Activated B cell treated with CpG ODN at 0.5 μM for 24 hours (primary cell): ENCODE measurements at regions not wholly inside any gene's neighbourhood (a gene's known extent, or its start where the extent isn't known, plus 50 kb on each side); places are given as distances from the start of the nearest gene placed in this dataset.

Experiments used
- ATAC-seq: fragments of 200-7000 bp; cut with Tn5 transposase; one replicate; pipeline ENCODE4 v1.10.0; 2021; ENCODE audit warnings: low read depth, mild to moderate bottlenecking, moderate library complexity
- CTCF ChIA-PET: fragments of 350-600 bp; sonication (Branson Sonifier 250); formaldehyde crosslinking; loops from one replicate; lab custom pipeline; 2021; ENCODE audit warnings: antibody characterized with exemption; lab: Charles Lee
- POLR2A ChIA-PET: fragments of 350-600 bp; sonication (Branson Sonifier 250); formaldehyde crosslinking; loops from one replicate; lab custom pipeline; 2021; ENCODE audit warnings: antibody characterized with exemption; lab: Charles Lee
- DNase-seq: peaks from one replicate; pipeline ENCODE4 v3.0.0; 2022
- H3K27ac Mint-ChIP-seq: one replicate; pipeline ENCODE4 v1.8.0; 2020; ENCODE audit warnings: mixed read lengths
- H3K27me3 Mint-ChIP-seq: one replicate; pipeline ENCODE4 v1.8.0; 2021; ENCODE audit warnings: mixed read lengths
- H3K36me3 Mint-ChIP-seq: one replicate; pipeline ENCODE4 v1.8.0; 2021; ENCODE audit warnings: low read depth, mixed read lengths
- H3K4me1 Mint-ChIP-seq: one replicate; pipeline ENCODE4 v1.8.0; 2021; ENCODE audit warnings: mixed read lengths
- H3K4me3 Mint-ChIP-seq: one replicate; pipeline ENCODE4 v1.8.0; 2020; ENCODE audit warnings: mild to moderate bottlenecking, mixed read lengths
- H3K9me3 Mint-ChIP-seq: one replicate; pipeline ENCODE4 v1.8.0; 2020; ENCODE audit warnings: mixed read lengths
- intact Hi-C: fragments of 100-400 bp; cut with micrococcal nuclease; formaldehyde crosslinking; loops from one replicate; pipeline ENCODE4 v1.15.1; 2024
- TF ChIP-seq, protein P1 (sequence below): fragments of 200-600 bp; IDR thresholded peaks from one replicate; pipeline ENCODE4 v1.8.0; 2022; ENCODE audit warnings: antibody characterized with exemption, mild to moderate bottlenecking

DNA sequence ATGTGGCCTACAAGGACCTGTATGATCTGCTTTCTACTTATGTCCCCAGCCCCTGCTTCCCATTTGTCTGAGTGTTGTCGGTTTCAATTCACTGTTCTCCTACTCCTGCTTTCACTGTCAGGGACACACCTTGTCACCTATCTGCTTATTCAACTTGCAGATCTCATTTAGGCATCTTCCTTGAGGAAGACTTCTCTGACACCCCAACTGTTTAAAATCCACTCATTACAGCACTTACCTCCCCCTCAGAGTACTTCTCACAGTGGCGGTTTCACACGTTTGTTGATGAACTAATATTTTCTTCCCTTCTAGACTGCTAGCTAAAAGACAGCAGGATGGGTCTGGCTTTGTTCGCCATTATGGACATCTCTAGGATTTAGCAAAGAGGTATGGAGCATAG is 279.9 kb upstream of the TET2 start:
- ATAC-seq (no peak), DNase-seq (no peak)
- ChIA-PET POLR2A (no interaction called here), CTCF (no interaction called here)
- intact Hi-C loops, result no loop called here
- Mint-ChIP-seq H3K4me1 (peaks cover 11% of the 10 kb centered on the region), H3K27me3 (no peaks in the 10 kb centered on the region), H3K4me3 (no peak overlapping the region), H3K9me3 (no peaks in the 10 kb centered on the region), H3K36me3 (no peaks in the 10 kb centered on the region), H3K27ac (no peak overlapping the region)
- TF ChIP-seq, protein P1, sequence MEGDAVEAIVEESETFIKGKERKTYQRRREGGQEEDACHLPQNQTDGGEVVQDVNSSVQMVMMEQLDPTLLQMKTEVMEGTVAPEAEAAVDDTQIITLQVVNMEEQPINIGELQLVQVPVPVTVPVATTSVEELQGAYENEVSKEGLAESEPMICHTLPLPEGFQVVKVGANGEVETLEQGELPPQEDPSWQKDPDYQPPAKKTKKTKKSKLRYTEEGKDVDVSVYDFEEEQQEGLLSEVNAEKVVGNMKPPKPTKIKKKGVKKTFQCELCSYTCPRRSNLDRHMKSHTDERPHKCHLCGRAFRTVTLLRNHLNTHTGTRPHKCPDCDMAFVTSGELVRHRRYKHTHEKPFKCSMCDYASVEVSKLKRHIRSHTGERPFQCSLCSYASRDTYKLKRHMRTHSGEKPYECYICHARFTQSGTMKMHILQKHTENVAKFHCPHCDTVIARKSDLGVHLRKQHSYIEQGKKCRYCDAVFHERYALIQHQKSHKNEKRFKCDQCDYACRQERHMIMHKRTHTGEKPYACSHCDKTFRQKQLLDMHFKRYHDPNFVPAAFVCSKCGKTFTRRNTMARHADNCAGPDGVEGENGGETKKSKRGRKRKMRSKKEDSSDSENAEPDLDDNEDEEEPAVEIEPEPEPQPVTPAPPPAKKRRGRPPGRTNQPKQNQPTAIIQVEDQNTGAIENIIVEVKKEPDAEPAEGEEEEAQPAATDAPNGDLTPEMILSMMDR, result no peak

DNA sequence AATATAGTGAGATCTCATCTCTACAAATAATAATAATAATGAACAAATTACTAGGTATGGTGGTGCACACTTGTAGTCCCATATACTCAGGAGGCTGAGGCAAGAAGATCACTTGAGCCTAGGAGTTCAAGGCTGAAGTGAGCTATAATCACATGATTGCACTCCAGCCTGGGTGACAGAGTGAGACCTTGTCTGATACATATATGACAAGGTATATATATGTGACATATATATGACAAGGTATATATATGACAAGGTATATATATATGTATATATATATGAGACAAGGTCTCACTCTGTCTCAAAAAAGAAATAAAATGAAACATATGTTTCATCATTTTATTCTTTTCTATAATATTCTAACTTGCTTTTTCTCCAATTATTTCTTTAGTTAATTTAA is 278.1 kb upstream of the TET2 start:
- Mint-ChIP-seq H3K4me1 (peaks cover 11% of the 10 kb centered on the region), H3K27me3 (no peaks in the 10 kb centered on the region), H3K27ac (no peak overlapping the region), H3K4me3 (no peak overlapping the region), H3K36me3 (no peaks in the 10 kb centered on the region), H3K9me3 (no peaks in the 10 kb centered on the region)
- CTCF ChIA-PET, result interaction anchor here (0.6 kb wide), 1 partner anchor 1741 kb away, joined by 3 read pairs; no protein-coding TSS in a partner anchor
- POLR2A ChIA-PET, result no interaction called here
- intact Hi-C loops, result no loop called here
- TF ChIP-seq, protein P1, result no peak
- DNase-seq, result no peak
- no peak for ATAC-seq

DNA sequence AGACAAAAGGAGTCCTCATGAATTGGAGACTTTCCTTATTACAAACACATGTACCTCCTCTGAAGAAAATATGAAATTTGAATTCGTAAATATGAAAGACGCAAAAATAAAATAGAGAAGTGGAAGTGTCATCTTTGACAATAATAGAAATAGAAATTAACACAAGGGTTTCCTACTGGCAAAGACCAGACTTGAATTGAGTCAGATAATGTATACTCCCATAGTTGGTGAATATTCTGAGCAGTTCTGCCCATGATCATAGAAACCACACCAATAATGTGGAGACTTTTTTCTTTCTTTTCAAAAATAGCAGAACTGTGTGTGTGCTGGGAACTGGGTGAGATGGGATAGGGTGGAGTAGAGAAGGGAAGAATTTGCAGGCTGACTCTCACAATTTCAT is 277.7 kb upstream of the TET2 start:
- no peaks in the 10 kb centered on the region for H3K9me3 Mint-ChIP-seq
- ChIA-PET POLR2A (no interaction called here), CTCF (interaction anchor here (0.6 kb wide), 1 partner anchor 1742 kb away, joined by 3 read pairs; no protein-coding TSS in a partner anchor)
- no peak overlapping the region for H3K27ac Mint-ChIP-seq
- intact Hi-C loops, result no loop called here
- no peak overlapping the region for H3K4me3 Mint-ChIP-seq
- H3K27me3 Mint-ChIP-seq, result no peaks in the 10 kb centered on the region
- H3K4me1 Mint-ChIP-seq, result peaks cover 11% of the 10 kb centered on the region
- TF ChIP-seq, protein P1, result no peak
- DNase-seq (no peak), ATAC-seq (no peak)
- no peaks in the 10 kb centered on the region for H3K36me3 Mint-ChIP-seq

DNA sequence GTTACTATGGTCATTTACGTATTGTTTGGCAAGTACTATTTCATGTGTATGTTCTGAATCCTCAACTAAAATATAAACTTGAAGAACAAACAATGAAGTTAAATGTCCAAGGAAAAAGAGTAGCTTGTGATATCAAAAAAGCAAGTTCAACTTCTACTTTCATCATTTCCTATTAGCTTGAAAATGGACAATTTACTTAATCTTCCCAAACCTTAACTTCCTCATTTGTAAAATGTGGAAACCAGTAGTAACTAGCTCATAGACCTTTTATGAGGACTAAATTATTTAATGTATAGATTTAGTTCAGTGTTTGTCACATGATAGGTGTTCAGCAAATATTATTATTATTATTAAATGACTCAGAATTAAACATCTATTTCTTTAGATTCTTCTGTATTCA is 276.8 kb upstream of the TET2 start:
- H3K4me1 Mint-ChIP-seq, result peaks cover 11% of the 10 kb centered on the region
- ATAC-seq (no peak), DNase-seq (no peak)
- H3K27ac Mint-ChIP-seq, result no peak overlapping the region
- H3K27me3 Mint-ChIP-seq, result no peaks in the 10 kb centered on the region
- H3K4me3 Mint-ChIP-seq, result no peak overlapping the region
- intact Hi-C loops, result no loop called here
- ChIA-PET CTCF (no interaction called here), POLR2A (no interaction called here)
- TF ChIP-seq, protein P1, result no peak
- no peaks in the 10 kb centered on the region for H3K36me3 Mint-ChIP-seq
- H3K9me3 Mint-ChIP-seq, result no peaks in the 10 kb centered on the region

DNA sequence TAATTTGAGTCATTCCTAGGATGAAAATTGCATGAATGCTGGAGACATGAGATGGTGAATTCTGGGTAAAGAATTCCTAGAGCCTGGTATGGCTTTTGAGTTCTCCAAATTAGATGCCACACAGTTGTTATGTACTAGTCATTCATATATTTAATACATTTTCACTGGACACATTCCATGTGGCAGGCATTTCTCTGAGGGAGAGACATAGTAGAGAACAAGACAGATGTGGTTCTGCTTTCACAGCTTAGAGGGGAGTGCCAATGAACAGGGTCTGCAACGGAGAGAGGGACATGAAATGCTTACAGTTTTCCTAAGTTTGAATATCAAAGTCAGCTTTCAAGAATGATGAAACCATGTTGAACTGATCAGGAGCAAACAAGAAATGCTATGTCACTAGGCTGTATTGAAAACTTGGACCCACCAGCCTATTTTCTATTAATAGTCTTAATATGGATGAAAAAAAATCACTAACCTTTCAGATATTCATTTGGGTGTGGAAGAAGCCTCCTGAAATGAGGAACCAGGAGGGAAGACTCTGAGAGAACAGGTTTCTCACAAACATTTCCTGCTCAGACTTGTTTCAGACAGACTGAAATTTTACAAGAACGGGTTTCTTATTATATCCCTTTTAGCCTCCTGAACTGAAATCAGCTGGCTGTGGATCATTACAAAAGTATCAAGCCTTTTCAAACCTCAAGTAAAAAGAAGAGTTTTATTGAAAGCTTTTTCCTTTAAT is 276.0 kb upstream of the TET2 start:
- no peak overlapping the region for H3K27ac Mint-ChIP-seq
- no peak for ATAC-seq
- H3K4me3 Mint-ChIP-seq, result no peak overlapping the region
- H3K9me3 Mint-ChIP-seq, result no peaks in the 10 kb centered on the region
- no peaks in the 10 kb centered on the region for H3K27me3 Mint-ChIP-seq
- H3K36me3 Mint-ChIP-seq, result no peaks in the 10 kb centered on the region
- TF ChIP-seq, protein P1, result no peak
- ChIA-PET POLR2A (no interaction called here), CTCF (no interaction called here)
- peaks cover 11% of the 10 kb centered on the region for H3K4me1 Mint-ChIP-seq
- no peak for DNase-seq
- intact Hi-C loops, result no loop called here
